ENCODE measurements at regions not wholly inside any gene's neighbourhood (a gene's known extent, or its start where the extent isn't known, plus 50 kb on each side); places are given as distances from the start of the nearest gene placed in this dataset.

- Histone ChIP-seq H3K27me3 (ENCODE audit: control insufficient read depth, extremely low read depth, insufficient read depth, low read length) (no peaks in the 10 kb centered on the region), H3K9ac (ENCODE audit: control insufficient read depth, extremely low read depth, insufficient read depth, low read length) (no peak overlapping the region), H2AFZ (ENCODE audit: control insufficient read depth, low read length) (no peak overlapping the region), H3K27ac (ENCODE audit: control insufficient read depth, insufficient read depth, low read length) (no peak overlapping the region), H3K4me1 (ENCODE audit: control insufficient read depth, extremely low read depth, insufficient read depth, low read length) (no peaks in the 10 kb centered on the region), H4K20me1 (ENCODE audit: control insufficient read depth, extremely low read depth, insufficient read depth, low read length) (no peaks in the 10 kb centered on the region), H3K4me2 (ENCODE audit: control insufficient read depth, extremely low read depth, insufficient read depth, low read depth, low read length) (no peak overlapping the region), H3K4me3 (ENCODE audit: control insufficient read depth in 2 of 3, extremely low read depth in 1 of 3, insufficient read depth in 2 of 3, low read depth in 1 of 3, low read length in 3 of 3) (no peak overlapping the region), H3K9me1 (ENCODE audit: control insufficient read depth, extremely low read depth, insufficient read depth, low read length) (no peaks in the 10 kb centered on the region), H3K79me2 (ENCODE audit: control insufficient read depth, insufficient read depth, low read length) (no peaks in the 10 kb centered on the region), H3K36me3 (ENCODE audit: control insufficient read depth in 2 of 2, extremely low read depth in 1 of 2, insufficient read depth in 2 of 2, low read length in 2 of 2) (no peaks in the 10 kb centered on the region), H3K9me3 (ENCODE audit: control insufficient read depth, low read depth, low read length) (no peaks in the 10 kb centered on the region)
- DNase-seq (ENCODE audit: low read depth, low spot score): no peak
- TF ChIP-seq CTCF (optimal IDR thresholded peaks at IDR 0.05 in 1 of 3, IDR thresholded peaks at IDR 0.05 in 1 of 3, conservative IDR thresholded peaks at IDR 0.05 in 1 of 3; ENCODE audit: extremely low read depth in 1 of 3, insufficient read depth in 2 of 3, low read length in 3 of 3): no peak
- TF ChIP-seq EZH2 (IDR thresholded peaks at IDR 0.05; ENCODE audit: low read length): no peak
- FAIRE-seq: no peak
- dilution Hi-C loops (cut with MboI; ENCODE audit: extremely low pct_ligation_motif_present, low sequenced_read_pairs): no loop called here
These were observed 317.0 kb upstream of the TMTC1 start for GRCh38 chr12:30100741-30101140.

GRCh38 chr12:30098677-30099076, 314.9 kb upstream of the TMTC1 start:
- Histone ChIP-seq H3K27ac (ENCODE audit: control insufficient read depth, insufficient read depth, low read length) (no peak overlapping the region), H2AFZ (ENCODE audit: control insufficient read depth, low read length) (no peak overlapping the region), H3K27me3 (ENCODE audit: control insufficient read depth, extremely low read depth, insufficient read depth, low read length) (no peaks in the 10 kb centered on the region), H3K79me2 (ENCODE audit: control insufficient read depth, insufficient read depth, low read length) (no peaks in the 10 kb centered on the region), H3K4me1 (ENCODE audit: control insufficient read depth, extremely low read depth, insufficient read depth, low read length) (no peaks in the 10 kb centered on the region), H3K9me1 (ENCODE audit: control insufficient read depth, extremely low read depth, insufficient read depth, low read length) (no peaks in the 10 kb centered on the region), H3K4me2 (ENCODE audit: control insufficient read depth, extremely low read depth, insufficient read depth, low read depth, low read length) (no peak overlapping the region), H4K20me1 (ENCODE audit: control insufficient read depth, extremely low read depth, insufficient read depth, low read length) (no peaks in the 10 kb centered on the region), H3K36me3 (ENCODE audit: control insufficient read depth in 2 of 2, extremely low read depth in 1 of 2, insufficient read depth in 2 of 2, low read length in 2 of 2) (no peaks in the 10 kb centered on the region), H3K9me3 (ENCODE audit: control insufficient read depth, low read depth, low read length) (no peaks in the 10 kb centered on the region), H3K9ac (ENCODE audit: control insufficient read depth, extremely low read depth, insufficient read depth, low read length) (no peak overlapping the region), H3K4me3 (ENCODE audit: control insufficient read depth in 2 of 3, extremely low read depth in 1 of 3, insufficient read depth in 2 of 3, low read depth in 1 of 3, low read length in 3 of 3) (no peak overlapping the region)
- dilution Hi-C loops (cut with MboI; ENCODE audit: extremely low pct_ligation_motif_present, low sequenced_read_pairs): no loop called here
- FAIRE-seq (no peak), DNase-seq (ENCODE audit: low read depth, low spot score) (no peak)
- no peak for TF ChIP-seq EZH2 (IDR thresholded peaks at IDR 0.05; ENCODE audit: low read length)
- no peak for TF ChIP-seq CTCF (optimal IDR thresholded peaks at IDR 0.05 in 1 of 3, IDR thresholded peaks at IDR 0.05 in 1 of 3, conservative IDR thresholded peaks at IDR 0.05 in 1 of 3; ENCODE audit: extremely low read depth in 1 of 3, insufficient read depth in 2 of 3, low read length in 3 of 3)

Data from keratinocyte (primary cell).